OCI-LY3 (cell line): ENCODE measurements at regions not wholly inside any gene's neighbourhood (a gene's known extent, or its start where the extent isn't known, plus 50 kb on each side); places are given as distances from the start of the nearest gene placed in this dataset.

Experiments used
- H2AFZ ChIP-seq: fragments of 200-600, 300-600 bp; shearing (Covaris generic); 2 replicates; pipeline ENCODE4 v1.6.0; 2014; ENCODE audit warnings: antibody characterized with exemption, low read depth, low read length
- H3K27ac ChIP-seq: fragments of 200-600, 300-600 bp; sonication (generic); 2 replicates; pipeline ENCODE4 v1.5.1; 2014; ENCODE audit warnings: mild to moderate bottlenecking, low read length, moderate library complexity, mixed read lengths
- H3K27me3 ChIP-seq: fragments of 200-600, 300-600 bp; sonication (generic); 2 replicates; pipeline ENCODE4 v1.6.1; 2014; ENCODE audit warnings: low read depth, low read length, mixed read lengths
- H3K36me3 ChIP-seq: fragments of 200-600, 300-600 bp; sonication (generic); replicated peaks from 2 replicates; pipeline ENCODE3; 2014; ENCODE audit warnings: low read depth, low read length, mixed read lengths
- H3K4me1 ChIP-seq: fragments of 300-600, 200-600 bp; sonication (generic); 2 replicates; pipeline ENCODE4 v1.6.1; 2014; ENCODE audit warnings: low read length, mixed read lengths
- H3K4me2 ChIP-seq: fragments of 200-600, 300-600 bp; sonication (generic); 2 replicates; pipeline ENCODE4 v1.6.1; 2014; ENCODE audit warnings: low read length, mixed read lengths
- H3K4me3 ChIP-seq: fragments of 300-600, 200-600 bp; sonication (generic); 2 replicates; pipeline ENCODE4 v1.5.1; 2014; ENCODE audit warnings: antibody characterized with exemption, mild to moderate bottlenecking, low read length, moderate library complexity
- H3K79me2 ChIP-seq: fragments of 300-600, 200-600 bp; shearing (Covaris generic); 2 replicates; pipeline ENCODE4 v1.6.1; 2014; ENCODE audit warnings: mild to moderate bottlenecking, low read length, mixed read lengths
- H3K9ac ChIP-seq: fragments of 300-600, 200-600 bp; shearing (Covaris generic); 2 replicates; pipeline ENCODE4 v1.6.0; 2014; ENCODE audit warnings: mild to moderate bottlenecking, low read length, moderate library complexity
- H3K9me3 ChIP-seq: fragments of 200-600, 300-600 bp; shearing (Covaris generic); 2 replicates; pipeline ENCODE4 v1.6.1; 2014; ENCODE audit warnings: low read length, mixed read lengths; ENCODE audit not compliant: insufficient read depth
- H4K20me1 ChIP-seq: fragments of 200-600, 300-600 bp; sonication (generic); 2 replicates; pipeline ENCODE4 v1.6.1; 2016; ENCODE audit warnings: low read length, mixed read lengths; ENCODE audit not compliant: insufficient read depth
- EZH2phosphoT487 ChIP-seq: fragments of 200-600 bp; shearing (Covaris generic); IDR thresholded peaks from 2 replicates; pipeline ENCODE4 v1.6.1; 2018; ENCODE audit warnings: antibody characterized with exemption, mixed run types, low read depth
- TF ChIP-seq, protein P1 (sequence below): fragments of 200-600, 300-600 bp; sonication (generic); IDR thresholded peaks from 2 replicates; pipeline ENCODE4 v1.5.1; 2014; ENCODE audit warnings: antibody characterized with exemption, low read length, low read depth

DNA sequence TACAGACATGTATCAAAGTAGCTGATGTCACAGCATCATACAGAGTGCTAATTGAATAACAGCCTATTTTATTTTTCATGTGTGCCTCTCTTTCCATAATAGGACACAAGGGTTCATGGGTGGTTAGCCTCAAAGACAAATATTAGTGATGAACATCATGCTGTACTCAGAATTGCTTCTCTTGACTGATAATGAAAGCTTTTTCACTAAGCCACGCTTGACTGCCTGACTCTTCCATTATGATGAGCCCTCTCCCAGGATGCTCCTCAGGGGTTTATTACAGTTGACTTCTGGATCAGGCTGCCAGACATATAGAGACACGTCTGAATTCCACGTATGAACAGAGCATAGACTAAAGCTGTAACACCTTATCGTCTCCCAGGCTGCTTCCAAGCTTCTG is 2757.5 kb downstream of the PCDH7 start:
- no peak overlapping the region for H3K4me3 ChIP-seq
- H3K9ac ChIP-seq = no peak overlapping the region
- no peaks in the 10 kb centered on the region for H4K20me1 ChIP-seq
- no peaks in the 10 kb centered on the region for H3K9me3 ChIP-seq
- H3K27ac ChIP-seq = no peak overlapping the region
- peaks cover 6% of the 10 kb centered on the region; the same call in 1 of the 2 replicates for H3K4me1 ChIP-seq
- no peaks in the 10 kb centered on the region for H3K79me2 ChIP-seq
- no peak overlapping the region; the same call in 1 of the 2 replicates for H2AFZ ChIP-seq
- no peaks in the 10 kb centered on the region for H3K27me3 ChIP-seq
- H3K36me3 ChIP-seq = no peaks in the 10 kb centered on the region
- TF ChIP-seq, protein P1, sequence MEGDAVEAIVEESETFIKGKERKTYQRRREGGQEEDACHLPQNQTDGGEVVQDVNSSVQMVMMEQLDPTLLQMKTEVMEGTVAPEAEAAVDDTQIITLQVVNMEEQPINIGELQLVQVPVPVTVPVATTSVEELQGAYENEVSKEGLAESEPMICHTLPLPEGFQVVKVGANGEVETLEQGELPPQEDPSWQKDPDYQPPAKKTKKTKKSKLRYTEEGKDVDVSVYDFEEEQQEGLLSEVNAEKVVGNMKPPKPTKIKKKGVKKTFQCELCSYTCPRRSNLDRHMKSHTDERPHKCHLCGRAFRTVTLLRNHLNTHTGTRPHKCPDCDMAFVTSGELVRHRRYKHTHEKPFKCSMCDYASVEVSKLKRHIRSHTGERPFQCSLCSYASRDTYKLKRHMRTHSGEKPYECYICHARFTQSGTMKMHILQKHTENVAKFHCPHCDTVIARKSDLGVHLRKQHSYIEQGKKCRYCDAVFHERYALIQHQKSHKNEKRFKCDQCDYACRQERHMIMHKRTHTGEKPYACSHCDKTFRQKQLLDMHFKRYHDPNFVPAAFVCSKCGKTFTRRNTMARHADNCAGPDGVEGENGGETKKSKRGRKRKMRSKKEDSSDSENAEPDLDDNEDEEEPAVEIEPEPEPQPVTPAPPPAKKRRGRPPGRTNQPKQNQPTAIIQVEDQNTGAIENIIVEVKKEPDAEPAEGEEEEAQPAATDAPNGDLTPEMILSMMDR = no peak
- TF ChIP-seq EZH2phosphoT487 = no peak
- H3K4me2 ChIP-seq = no peak overlapping the region

DNA sequence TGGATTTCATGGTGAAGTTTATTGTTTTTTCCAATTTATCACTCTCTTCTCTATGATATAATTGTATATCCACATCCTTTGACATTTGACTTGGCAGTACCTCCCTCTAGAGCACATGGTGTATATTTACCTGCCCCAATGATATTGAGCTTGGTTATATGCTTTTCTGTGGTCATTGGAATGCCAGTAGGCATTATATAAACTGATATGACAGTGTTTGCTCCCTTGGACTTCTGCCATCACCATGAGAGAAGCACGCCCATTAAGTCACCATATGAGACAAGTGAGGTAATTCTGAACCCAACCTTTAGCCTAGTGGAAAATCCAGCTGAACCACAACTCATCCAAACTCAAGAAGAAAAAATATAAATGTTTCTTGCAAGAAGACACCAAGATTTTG is 2761.5 kb downstream of the ARAP2 start:
- peaks cover 10% of the 10 kb centered on the region; the same call in 1 of the 2 replicates for H3K4me1 ChIP-seq
- H4K20me1 ChIP-seq = no peaks in the 10 kb centered on the region
- TF ChIP-seq EZH2phosphoT487 = no peak
- TF ChIP-seq, protein P1 = no peak
- H3K27me3 ChIP-seq = no peaks in the 10 kb centered on the region
- H3K4me3 ChIP-seq = no peak overlapping the region
- H3K9me3 ChIP-seq = no peaks in the 10 kb centered on the region
- H3K4me2 ChIP-seq = no peak overlapping the region
- H3K36me3 ChIP-seq = no peaks in the 10 kb centered on the region
- H3K9ac ChIP-seq = no peak overlapping the region
- no peak overlapping the region for H2AFZ ChIP-seq
- H3K79me2 ChIP-seq = no peaks in the 10 kb centered on the region
- no peak overlapping the region for H3K27ac ChIP-seq

DNA sequence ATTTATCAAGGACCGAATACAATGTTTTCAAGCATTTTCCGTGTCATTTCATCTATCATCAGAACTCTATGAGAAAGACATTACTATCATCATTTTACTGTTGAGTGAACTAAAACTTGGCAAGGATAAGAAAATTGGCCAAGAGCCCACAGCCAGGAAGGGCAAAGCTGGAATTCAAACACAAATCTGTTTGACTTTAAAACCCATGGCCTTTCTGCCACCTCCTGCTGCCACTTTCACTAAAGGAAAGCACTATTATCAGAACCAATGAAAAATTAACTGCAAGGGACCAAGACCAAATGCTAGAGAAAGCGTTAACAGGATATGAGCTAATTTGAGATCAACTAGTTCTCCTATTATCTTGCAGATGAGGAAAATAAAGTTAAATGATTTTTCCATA is 2759.2 kb downstream of the ARAP2 start:
- H3K4me3 ChIP-seq = no peak overlapping the region
- TF ChIP-seq EZH2phosphoT487 = no peak
- TF ChIP-seq, protein P1 = no peak
- no peaks in the 10 kb centered on the region for H3K27me3 ChIP-seq
- H3K36me3 ChIP-seq = no peaks in the 10 kb centered on the region
- H2AFZ ChIP-seq = no peak overlapping the region
- no peak overlapping the region for H3K4me2 ChIP-seq
- H4K20me1 ChIP-seq = no peaks in the 10 kb centered on the region
- H3K79me2 ChIP-seq = no peaks in the 10 kb centered on the region
- H3K9ac ChIP-seq = no peak overlapping the region
- peaks cover 7% of the 10 kb centered on the region; the same call in 1 of the 2 replicates for H3K4me1 ChIP-seq
- no peaks in the 10 kb centered on the region for H3K9me3 ChIP-seq
- H3K27ac ChIP-seq = no peak overlapping the region

DNA sequence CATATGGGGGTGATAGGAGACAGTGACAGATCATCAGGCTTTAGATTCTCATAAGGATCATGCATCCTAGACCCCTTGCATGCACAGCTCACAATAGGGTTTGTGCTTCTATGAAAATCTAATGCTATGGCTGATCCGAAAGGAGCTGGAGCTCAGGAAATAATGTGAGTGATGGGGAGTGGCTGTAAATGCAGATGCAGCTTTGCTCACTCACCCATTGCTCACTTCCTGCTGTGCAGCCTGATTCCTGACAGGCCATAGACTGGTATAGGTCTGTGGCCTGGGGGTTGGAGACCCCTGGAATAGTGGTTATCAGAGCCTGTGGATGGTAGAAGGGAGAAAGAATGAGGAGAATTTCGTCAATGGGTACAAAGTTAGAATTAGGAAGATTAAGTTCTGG is 2751.1 kb downstream of the ARAP2 start:
- H3K9ac ChIP-seq = no peak overlapping the region
- H3K27me3 ChIP-seq = no peaks in the 10 kb centered on the region
- no peaks in the 10 kb centered on the region for H3K79me2 ChIP-seq
- H3K4me1 ChIP-seq = no peaks in the 10 kb centered on the region
- H2AFZ ChIP-seq = no peak overlapping the region
- H3K27ac ChIP-seq = no peak overlapping the region
- H3K36me3 ChIP-seq = no peaks in the 10 kb centered on the region
- no peak overlapping the region for H3K4me2 ChIP-seq
- no peak overlapping the region for H3K4me3 ChIP-seq
- no peaks in the 10 kb centered on the region for H4K20me1 ChIP-seq
- no peaks in the 10 kb centered on the region for H3K9me3 ChIP-seq
- no peak for TF ChIP-seq EZH2phosphoT487
- TF ChIP-seq, protein P1 = no peak
